HepG2 (cell line): ENCODE measurements at regions not wholly inside any gene's neighbourhood (a gene's known extent, or its start where the extent isn't known, plus 50 kb on each side); places are given as distances from the start of the nearest gene placed in this dataset.

Experiments used
- ATAC-seq: fragments of 200-7000 bp; cut with Tn5 transposase; 3 replicates; pipeline ENCODE4 v1.9.1; 2020; ENCODE audit warnings: mild to moderate bottlenecking, moderate library complexity
- BruUV-seq: library from RNA; stranded (reverse); fragments of 400-500 nt; replicated peaks from 2 replicates; lab custom pipeline; 2021; lab: Mats Ljungman, UMichigan
- CTCF ChIA-PET: fragments of 300-600 bp; formaldehyde crosslinking; extraction: SDS; loops from one replicate; lab custom pipeline; 2021; ENCODE audit warnings: low total read pairs, inconsistent platforms, low intra/inter-chr PET ratio; lab: Yijun Ruan, JAX
- POLR2A ChIA-PET: fragments of 350-600 bp; sonication (Branson Sonifier 250); formaldehyde crosslinking; loops from one replicate; lab custom pipeline; 2020; ENCODE audit warnings: antibody characterized with exemption, inconsistent platforms; lab: Yijun Ruan, JAX
- DNase-seq: peaks from one replicate; pipeline ENCODE4 v3.0.0-alpha.2; 2015; ENCODE audit warnings: low spot score
- FAIRE-seq: peaks from 3 replicates; lab custom pipeline; 2011; peaks lifted over from hg19 to GRCh38; lab: Jason Lieb, UNC
- H2AFZ ChIP-seq: one replicate; pipeline ENCODE4 v1.6.1; 2011; ENCODE audit warnings: low read length, inconsistent platforms
- H3K27ac ChIP-seq: fragments of 300-600 bp; 3 replicates; pipeline ENCODE4 v1.8.0; 2011; ENCODE audit warnings: mixed run types, mild to moderate bottlenecking, mixed read lengths, low read length, inconsistent platforms; ENCODE audit not compliant: insufficient read depth; ENCODE audit errors: extremely low read length
- H3K27me3 ChIP-seq, 2 experiments: fragments of 200-600 bp in 1 of 2; 2 replicates in 1 of 2; 3 replicates in 1 of 2; pipeline versions ENCODE4 v1.6.0 to v1.8.0; 2011; ENCODE audit warnings: low read length in 2 of 2, mild to moderate bottlenecking in 2 of 2, moderate library complexity in 2 of 2, inconsistent platforms in 1 of 2; ENCODE audit not compliant: insufficient read depth in 2 of 2, control insufficient read depth in 1 of 2
- H3K36me3 ChIP-seq, 2 experiments: fragments of 200-600 bp in 1 of 2; replicated peaks in 1 of 2; 2 replicates in 1 of 2; 3 replicates in 1 of 2; pipeline versions ENCODE4 v1.5.1 to v1.8.0; 2011; ENCODE audit warnings: low read length in 2 of 2, inconsistent platforms in 1 of 2; ENCODE audit not compliant: insufficient read depth in 2 of 2, control insufficient read depth in 1 of 2
- H3K4me1 ChIP-seq: 2 replicates; pipeline ENCODE4 v1.5.1; 2012; ENCODE audit warnings: low read length, inconsistent platforms; ENCODE audit not compliant: insufficient read depth
- H3K4me2 ChIP-seq: 2 replicates; pipeline ENCODE4 v1.6.0; 2011; ENCODE audit warnings: low read depth, low read length, inconsistent platforms
- H3K4me3 ChIP-seq, 3 experiments: fragments of 200-600 bp in 1 of 3; sonication (generic), shearing (Covaris generic) in 1 of 3; replicated peaks in 1 of 3; 2 replicates each; pipeline ENCODE4 v1.5.1; 2011 to 2016; ENCODE audit warnings: low read length in 3 of 3, inconsistent platforms in 2 of 3, low read depth in 2 of 3, mild to moderate bottlenecking in 2 of 3, control low read depth in 1 of 3, mixed read lengths in 1 of 3; ENCODE audit not compliant: insufficient read depth in 1 of 3
- H3K79me2 ChIP-seq: one replicate; pipeline ENCODE4 v1.6.1; 2011; ENCODE audit warnings: low read length, inconsistent platforms; ENCODE audit not compliant: insufficient read depth
- H3K9ac ChIP-seq: 2 replicates; pipeline ENCODE4 v1.6.0; 2011; ENCODE audit warnings: mild to moderate bottlenecking, low read depth, low read length, inconsistent platforms; ENCODE audit not compliant: insufficient read depth
- H3K9me3 ChIP-seq: 2 replicates; pipeline ENCODE4 v1.5.1; 2012; ENCODE audit warnings: mild to moderate bottlenecking, low read length
- H4K20me1 ChIP-seq: 2 replicates; pipeline ENCODE4 v1.6.0; 2011; ENCODE audit warnings: inconsistent platforms, mild to moderate bottlenecking, low read length, moderate library complexity; ENCODE audit not compliant: insufficient read depth
- ESRRA ChIP-seq: sonication (generic); formaldehyde crosslinking; IDR thresholded peaks from 2 replicates; pipeline ENCODE4 v1.5.1; 2020; ENCODE audit warnings: mild to moderate bottlenecking, low read depth, missing genetic modification reagents
- HMGA1 ChIP-seq: sonication (generic); formaldehyde crosslinking; conservative IDR thresholded peaks from 2 replicates; pipeline ENCODE4 v1.4.0; 2020; ENCODE audit warnings: missing genetic modification reagents
- JUNB ChIP-seq: sonication (generic); formaldehyde crosslinking; IDR thresholded peaks from 2 replicates; pipeline ENCODE4 v1.8.0; 2022; ENCODE audit warnings: missing genetic modification reagents, mild to moderate bottlenecking, borderline replicate concordance
- PRPF4 ChIP-seq: fragments of 200-400 bp; formaldehyde crosslinking; IDR thresholded peaks from 2 replicates; pipeline ENCODE4 v1.6.1; 2016; ENCODE audit warnings: low read length, low read depth; ENCODE audit not compliant: poor library complexity, severe bottlenecking
- RFXAP ChIP-seq: sonication (generic); formaldehyde crosslinking; IDR thresholded peaks from 2 replicates; pipeline ENCODE4 v1.4.0; 2020; ENCODE audit warnings: missing genetic modification reagents, borderline replicate concordance
- SATB2 ChIP-seq: sonication (generic); formaldehyde crosslinking; IDR thresholded peaks from 2 replicates; pipeline ENCODE4 v1.5.0; 2020; ENCODE audit warnings: missing genetic modification reagents
- ZBTB1 ChIP-seq: sonication (generic); formaldehyde crosslinking; IDR thresholded peaks from 2 replicates; pipeline ENCODE4 v1.4.0; 2020; ENCODE audit warnings: missing genetic modification reagents, borderline replicate concordance
- ZNF224 ChIP-seq: sonication (generic); formaldehyde crosslinking; IDR thresholded peaks from 2 replicates; pipeline ENCODE4 v1.5.0; 2020; ENCODE audit warnings: mild to moderate bottlenecking, missing genetic modification reagents
- WGBS: methylation state at CpG from one replicate; pipeline ENCODE4 v1.1.6; 2017; ENCODE audit warnings: low lambda C conversion rate; 5-methylcytosine and 5-hydroxymethylcytosine counted together
- in situ Hi-C: cut with HindIII; loops from 2 replicates; pipeline ENCODE4 v1.10.0; 2017; ENCODE audit warnings: low pct_unique_long_range_greater_than_20kb; ENCODE audit not compliant: extremely low pct_ligation_motif_present
- intact Hi-C: fragments of 100-400 bp; cut with micrococcal nuclease; formaldehyde crosslinking; loops from one replicate; pipeline ENCODE4 v1.10.0; 2022; ENCODE audit not compliant: unreplicated experiment

- Histone ChIP-seq H3K4me3 (no peak overlapping the region), H3K36me3 (no peaks in the 10 kb centered on the region), H3K27me3 (no peaks in the 10 kb centered on the region), H3K4me2 (no peak overlapping the region), H3K9ac (no peak overlapping the region), H3K27ac (no peak overlapping the region), H3K9me3 (no peaks in the 10 kb centered on the region), H2AFZ (no peak overlapping the region), H3K4me1 (peaks cover 75% of the 10 kb centered on the region), H3K79me2 (no peaks in the 10 kb centered on the region), H4K20me1 (no peaks in the 10 kb centered on the region)
- TF ChIP-seq ESRRA (CRISPR knock-in tag), result no peak
- DNase-seq (no peak), ATAC-seq (no peak), FAIRE-seq (no peak)
- intact Hi-C loops, result loop anchor here (5.0 to 10.0 kb wide), 2 partner anchors 91 to 162 kb away; no protein-coding TSS in a partner anchor
- no TSS peak for BruUV-seq
- WGBS, result 89% methylated on average over 1 of the region's 1 CpG
- POLR2A ChIA-PET, result interaction anchor here (3.4 kb wide), 1 partner anchor 11 kb away, joined by 23 read pairs; no protein-coding TSS in a partner anchor
- CTCF ChIA-PET, result no interaction called here
- in situ Hi-C loops, result no loop called here
These were observed 167.4 kb downstream of the QRSL1 start for GRCh38 chr6:106796781-106797180.

GRCh38 chr6:106794129-106794528, 164.8 kb downstream of the QRSL1 start:
- H3K27me3 ChIP-seq, result no peaks in the 10 kb centered on the region
- FAIRE-seq (no peak), ATAC-seq (no peak), DNase-seq (no peak)
- 50% methylated on average over 2 of the region's 2 CpGs for WGBS
- H3K79me2 ChIP-seq, result no peaks in the 10 kb centered on the region
- no peaks in the 10 kb centered on the region for H3K36me3 ChIP-seq
- in situ Hi-C loops, result no loop called here
- no peak overlapping the region for H3K9ac ChIP-seq
- BruUV-seq, result no TSS peak
- CTCF ChIA-PET, result no interaction called here
- no peak overlapping the region for H2AFZ ChIP-seq
- TF ChIP-seq ZNF224 (no peak), JUNB (no peak), ZBTB1 (CRISPR knock-in tag) (no peak), PRPF4 (no peak), RFXAP (CRISPR knock-in tag) (no peak), HMGA1 (CRISPR knock-in tag) (no peak), SATB2 (CRISPR knock-in tag) (no peak)
- no peak overlapping the region for H3K4me3 ChIP-seq
- H3K4me2 ChIP-seq, result no peak overlapping the region
- POLR2A ChIA-PET, result no interaction called here
- no peaks in the 10 kb centered on the region for H4K20me1 ChIP-seq
- no peaks in the 10 kb centered on the region for H3K9me3 ChIP-seq
- H3K27ac ChIP-seq, result no peak overlapping the region
- peaks cover 78% of the 10 kb centered on the region for H3K4me1 ChIP-seq
- intact Hi-C loops, result loop anchor here (10.0 kb wide), 1 partner anchor 159 kb away; no protein-coding TSS in a partner anchor
